HG03558 (cell line): ENCODE measurements at regions not wholly inside any gene's neighbourhood (a gene's known extent, or its start where the extent isn't known, plus 50 kb on each side); places are given as distances from the start of the nearest gene placed in this dataset.

Source experiments
- ATAC-seq: cut with Tn5 transposase; IDR thresholded peaks from one replicate; pipeline ENCODE4 v1.9.1; 2021; ENCODE audit warnings: moderate number of reproducible peaks; ENCODE audit not compliant: unreplicated experiment; ENCODE audit errors: extremely low read depth

- ATAC-seq: no peak
Measured at GRCh38 chr12:75908961-75909605, 122.5 kb downstream of the PHLDA1 start.

GRCh38 chr12:75905922-75906321 lies 125.7 kb downstream of the PHLDA1 start:
- no peak for ATAC-seq

GRCh38 chr12:75900781-75901254 lies 130.8 kb downstream of the PHLDA1 start:
- no peak for ATAC-seq

GRCh38 chr12:75900226-75900625 lies 131.3 kb downstream of the PHLDA1 start:
- no peak for ATAC-seq

GRCh38 chr12:75894965-75895754 lies 136.4 kb downstream of the PHLDA1 start:
- no peak for ATAC-seq

GRCh38 chr12:75893765-75894164 lies 137.8 kb downstream of the PHLDA1 start:
- ATAC-seq: no peak

- ATAC-seq: no peak
Measured at GRCh38 chr12:75892731-75893408, 138.7 kb downstream of the PHLDA1 start.

- ATAC-seq: no peak
Measured at GRCh38 chr12:75891072-75891471, 140.5 kb downstream of the PHLDA1 start.

GRCh38 chr12:75890660-75891059 lies 140.9 kb downstream of the PHLDA1 start:
- no peak for ATAC-seq

GRCh38 chr12:75890141-75890540 lies 141.4 kb downstream of the PHLDA1 start:
- ATAC-seq: no peak

- ATAC-seq: no peak
Measured at GRCh38 chr12:75888874-75889613, 142.5 kb downstream of the PHLDA1 start.

- ATAC-seq: no peak
Measured at GRCh38 chr12:75888399-75888798, 143.2 kb downstream of the PHLDA1 start.

- no peak for ATAC-seq
Measured at GRCh38 chr12:75887979-75888378, 143.6 kb downstream of the PHLDA1 start.

GRCh38 chr12:75884465-75884985 lies 147.1 kb downstream of the PHLDA1 start:
- ATAC-seq: no peak

GRCh38 chr12:75883241-75883640 lies 148.3 kb downstream of the PHLDA1 start:
- ATAC-seq: no peak

- no peak for ATAC-seq
Measured at GRCh38 chr12:75882421-75882820, 149.2 kb downstream of the PHLDA1 start.

GRCh38 chr12:75881920-75882319 lies 149.7 kb downstream of the PHLDA1 start:
- ATAC-seq: no peak

GRCh38 chr12:75877763-75878621 lies 153.6 kb downstream of the PHLDA1 start:
- ATAC-seq: no peak
